HCT116 (cell line): ENCODE measurements at regions not wholly inside any gene's neighbourhood (a gene's known extent, or its start where the extent isn't known, plus 50 kb on each side); places are given as distances from the start of the nearest gene placed in this dataset.

Experiments used
- ATAC-seq: fragments of 200-7000 bp; cut with Tn5 transposase; 2 replicates; pipeline ENCODE4 v1.9.1; 2020; ENCODE audit warnings: mild to moderate bottlenecking, moderate library complexity
- BruUV-seq: library from RNA; stranded (reverse); fragments of 400-500 nt; replicated peaks from 2 replicates; lab custom pipeline; 2021; lab: Mats Ljungman, UMichigan
- CTCF ChIA-PET: fragments of 300-600 bp; sonication (Branson Sonifier 250); formaldehyde crosslinking; loops from one replicate; lab custom pipeline; 2021; ENCODE audit warnings: antibody characterized with exemption; lab: Charles Lee
- POLR2A ChIA-PET: fragments of 300-600, 350-600 bp; sonication (Branson Sonifier 250); formaldehyde crosslinking; loops from one replicate; lab custom pipeline; 2021; ENCODE audit warnings: antibody characterized with exemption; lab: Charles Lee
- RAD21 ChIA-PET, 2 experiments: fragments of 300-600 bp; sonication (Branson Sonifier 250); formaldehyde crosslinking; loops; one replicate each; lab custom pipeline; 2023; ENCODE audit warnings: low total read pairs in 2 of 2; ENCODE audit not compliant: uncharacterized antibody in 2 of 2, unreplicated experiment in 2 of 2, low non-redundant PET in 1 of 2; lab: Charles Lee
- DNase-seq: peaks from one replicate; pipeline ENCODE4 v3.0.0-alpha.2; 2010; ENCODE audit warnings: low read depth, low spot score
- H2AFZ ChIP-seq: fragments of 200-600 bp; shearing (Covaris generic), sonication (generic); 2 replicates; pipeline ENCODE4 v1.6.1; 2017; ENCODE audit warnings: low read depth, mixed run types, mixed read lengths, antibody characterized with exemption, low read length; ENCODE audit not compliant: poor library complexity, severe bottlenecking
- H3K27ac ChIP-seq: 2 replicates; pipeline ENCODE4 v1.5.1; 2012; ENCODE audit warnings: low read depth, low read length
- H3K27me3 ChIP-seq: fragments of 200-600 bp; sonication (generic); 2 replicates; pipeline ENCODE4 v1.6.1; 2016; ENCODE audit warnings: mixed run types, low read length, mixed read lengths; ENCODE audit not compliant: insufficient read depth
- H3K36me3 ChIP-seq, 2 experiments: fragments of 200-500 bp in 1 of 2; fragments of 200-600 bp in 1 of 2; sonication (Bioruptor generic) in 1 of 2; sonication (generic) in 1 of 2; 2 replicates each; pipeline versions ENCODE4 v1.5.1 to v1.6.1; 2014 to 2016; ENCODE audit warnings: low read length in 2 of 2, inconsistent platforms in 1 of 2, mixed read lengths in 1 of 2, mixed run types in 1 of 2; ENCODE audit not compliant: insufficient read depth in 2 of 2, control insufficient read depth in 1 of 2
- H3K4me1 ChIP-seq, 2 experiments: fragments of 200-600 bp in 1 of 2; sonication (generic) in 1 of 2; 2 replicates each; pipeline versions ENCODE4 v1.5.1 to v1.6.1; 2012 to 2017; ENCODE audit warnings: low read length in 2 of 2, inconsistent platforms in 1 of 2, mild to moderate bottlenecking in 1 of 2, mixed read lengths in 1 of 2, mixed run types in 1 of 2, moderate library complexity in 1 of 2; ENCODE audit not compliant: insufficient read depth in 2 of 2, control insufficient read depth in 1 of 2
- H3K4me2 ChIP-seq: fragments of 200-600 bp; sonication (generic); 2 replicates; pipeline ENCODE4 v1.6.1; 2017; ENCODE audit warnings: mixed run types, low read length, mixed read lengths
- H3K4me3 ChIP-seq, 2 experiments: fragments of 200-600 bp in 1 of 2; sonication (generic) in 1 of 2; replicated peaks in 1 of 2; 2 replicates each; pipeline ENCODE4 v1.5.1; 2011 to 2016; ENCODE audit warnings: low read length in 2 of 2, control low read depth in 1 of 2, low read depth in 1 of 2, mild to moderate bottlenecking in 1 of 2, mixed read lengths in 1 of 2, mixed run types in 1 of 2
- H3K79me2 ChIP-seq: fragments of 200-600 bp; sonication (generic); 2 replicates; pipeline ENCODE4 v1.6.1; 2017; ENCODE audit warnings: mild to moderate bottlenecking, mixed run types, low read length, moderate library complexity, mixed read lengths; ENCODE audit not compliant: insufficient read depth
- H3K9ac ChIP-seq: fragments of 200-600 bp; sonication (generic); 2 replicates; pipeline ENCODE4 v1.6.1; 2016; ENCODE audit warnings: low read length, mixed read lengths
- H3K9me2 ChIP-seq: fragments of 200-600 bp; sonication (generic), shearing (Covaris generic); 2 replicates; pipeline ENCODE4 v1.6.1; 2017; ENCODE audit warnings: mixed run types, mild to moderate bottlenecking, moderate library complexity; ENCODE audit not compliant: insufficient read depth
- H3K9me3 ChIP-seq, 2 experiments: fragments of 200-500 bp in 1 of 2; fragments of 200-600 bp in 1 of 2; sonication (Bioruptor generic) in 1 of 2; sonication (generic) in 1 of 2; 2 replicates each; pipeline ENCODE4 v1.6.1; 2014 to 2017; ENCODE audit warnings: low read length in 2 of 2, mixed read lengths in 2 of 2, inconsistent platforms in 1 of 2, low read depth in 1 of 2, mild to moderate bottlenecking in 1 of 2, mixed run types in 1 of 2, moderate library complexity in 1 of 2; ENCODE audit not compliant: control insufficient read depth in 1 of 2, insufficient read depth in 1 of 2
- H4K20me1 ChIP-seq: fragments of 200-600 bp; sonication (generic), shearing (Covaris generic); 2 replicates; pipeline ENCODE4 v1.6.1; 2017; ENCODE audit warnings: mixed run types, mild to moderate bottlenecking, moderate library complexity; ENCODE audit not compliant: insufficient read depth
- EZH2 ChIP-seq: fragments of 200-600 bp; sonication (generic); IDR thresholded peaks from 2 replicates; pipeline ENCODE4 v1.6.1; 2017; ENCODE audit warnings: antibody characterized with exemption, mixed run types
- FOSL1 ChIP-seq: IDR thresholded peaks from 2 replicates; pipeline ENCODE4 v1.6.1; 2012; ENCODE audit warnings: low read depth
- JUND ChIP-seq: IDR thresholded peaks from 2 replicates; pipeline ENCODE4 v1.6.1; 2012
- POLR2AphosphoS5 ChIP-seq: IDR thresholded peaks from 2 replicates; pipeline ENCODE4 v1.6.1; 2011; ENCODE audit warnings: mild to moderate bottlenecking, low read depth, low read length, moderate library complexity
- SIN3A ChIP-seq: IDR thresholded peaks from 2 replicates; pipeline ENCODE4 v1.6.1; 2012; ENCODE audit warnings: low read depth
- SP1 ChIP-seq: IDR thresholded peaks from 2 replicates; pipeline ENCODE4 v1.6.1; 2012; ENCODE audit warnings: low read depth
- YY1 ChIP-seq: IDR thresholded peaks from 2 replicates; pipeline ENCODE4 v1.6.1; 2011; ENCODE audit warnings: low read length, low read depth, moderate library complexity, mild to moderate bottlenecking; ENCODE audit not compliant: insufficient replicate concordance; ENCODE audit errors: extremely low read depth
- ZFX ChIP-seq: fragments of 450-650 bp; IDR thresholded peaks from 2 replicates; pipeline ENCODE4 v1.6.1; 2017
- ZNF274 ChIP-seq: fragments of 200-500 bp; sonication (Bioruptor generic); IDR thresholded peaks from 2 replicates; pipeline ENCODE4 v1.6.1; 2014; ENCODE audit warnings: mild to moderate bottlenecking, low read depth, low read length, inconsistent platforms
- intact Hi-C: fragments of 100-400 bp; cut with micrococcal nuclease; formaldehyde crosslinking; loops from 2 replicates; pipeline ENCODE4 v1.10.0; 2022
- TF ChIP-seq, protein P1 (sequence below): IDR thresholded peaks from 2 replicates; pipeline ENCODE4 v1.6.1; 2012
- TF ChIP-seq, protein P2 (sequence below): IDR thresholded peaks from 2 replicates; pipeline ENCODE4 v1.6.1; 2011; ENCODE audit warnings: mild to moderate bottlenecking, low read length, moderate library complexity; ENCODE audit not compliant: insufficient replicate concordance; ENCODE audit errors: extremely low read depth
- TF ChIP-seq, protein P3 (sequence below): IDR thresholded peaks from 2 replicates; pipeline ENCODE4 v1.6.1; 2012; ENCODE audit warnings: low read depth

DNA sequence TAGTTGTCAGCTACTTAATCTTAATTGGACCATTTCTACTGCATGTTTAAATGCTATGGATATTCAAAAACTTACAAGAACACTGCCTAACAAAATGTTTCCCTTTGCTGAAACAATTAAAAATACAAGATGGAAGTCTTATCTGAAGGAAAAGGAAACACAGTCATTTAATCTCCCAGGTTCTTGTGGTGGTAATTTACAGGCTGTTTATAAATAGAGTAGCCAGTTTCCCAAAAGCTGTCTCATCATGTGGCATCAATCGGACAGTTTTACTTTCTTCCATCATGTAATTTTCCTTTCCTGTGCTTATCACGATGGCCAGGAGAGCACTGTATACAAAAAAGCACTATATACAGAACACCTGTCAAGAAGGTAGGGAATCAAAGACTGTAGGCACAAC, 368.1 kb downstream of the ZEB2 start:
- Histone ChIP-seq H3K4me3 (no peak overlapping the region), H3K9me2 (no peaks in the 10 kb centered on the region; the same call in 1 of the 2 replicates), H3K27me3 (no peaks in the 10 kb centered on the region), H3K4me2 (no peak overlapping the region), H3K9me3 (no peaks in the 10 kb centered on the region), H3K36me3 (no peaks in the 10 kb centered on the region), H3K9ac (no peak overlapping the region), H3K4me1 (no peaks in the 10 kb centered on the region)
- BruUV-seq = no TSS peak
- no peak for ATAC-seq
- POLR2A ChIA-PET = no interaction called here
- no peak for TF ChIP-seq SP1
- no peak for TF ChIP-seq ZFX
- TF ChIP-seq, protein P1, sequence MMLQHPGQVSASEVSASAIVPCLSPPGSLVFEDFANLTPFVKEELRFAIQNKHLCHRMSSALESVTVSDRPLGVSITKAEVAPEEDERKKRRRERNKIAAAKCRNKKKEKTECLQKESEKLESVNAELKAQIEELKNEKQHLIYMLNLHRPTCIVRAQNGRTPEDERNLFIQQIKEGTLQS = no peak
- no peak for TF ChIP-seq FOSL1
- TF ChIP-seq, all 23 proteins: peak for 0
- intact Hi-C loops = no loop called here
- no peak for DNase-seq
- H3K27ac ChIP-seq = no peak overlapping the region
- RAD21 ChIA-PET = no interaction called here
- no peak overlapping the region for H2AFZ ChIP-seq
- H4K20me1 ChIP-seq = no peaks in the 10 kb centered on the region
- H3K79me2 ChIP-seq = no peaks in the 10 kb centered on the region
- CTCF ChIA-PET = no interaction called here

DNA sequence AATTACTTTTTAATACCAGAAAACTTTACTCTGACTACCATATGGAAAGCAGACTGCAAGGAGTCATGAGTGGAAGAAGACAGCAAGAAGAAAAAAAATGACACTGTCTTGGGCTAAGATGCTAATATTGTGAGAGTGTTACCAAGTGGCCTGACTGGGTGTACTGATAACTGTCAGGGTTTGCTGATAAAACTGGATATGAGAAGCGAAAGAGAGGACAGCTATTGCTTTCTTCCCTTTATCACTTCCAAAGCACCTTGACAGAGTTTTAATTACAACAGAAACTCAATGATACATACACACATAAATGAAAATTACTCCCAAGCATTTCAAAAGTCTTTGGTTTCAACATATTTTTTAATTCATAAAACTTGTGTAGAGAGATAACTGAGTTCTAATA, 368.5 kb downstream of the ZEB2 start:
- no peaks in the 10 kb centered on the region for H4K20me1 ChIP-seq
- H3K27ac ChIP-seq = no peak overlapping the region
- H2AFZ ChIP-seq = no peak overlapping the region
- H3K9me2 ChIP-seq = no peaks in the 10 kb centered on the region; the same call in 1 of the 2 replicates
- ChIA-PET RAD21 (no interaction called here), CTCF (no interaction called here), POLR2A (no interaction called here)
- H3K27me3 ChIP-seq = no peaks in the 10 kb centered on the region
- DNase-seq (no peak), ATAC-seq (no peak)
- H3K4me2 ChIP-seq = no peak overlapping the region
- H3K9ac ChIP-seq = no peak overlapping the region
- intact Hi-C loops = no loop called here
- no peaks in the 10 kb centered on the region for H3K4me1 ChIP-seq
- TF ChIP-seq POLR2AphosphoS5 = no peak
- no peak for TF ChIP-seq ZNF274
- no peak for TF ChIP-seq YY1
- TF ChIP-seq FOSL1 = no peak
- TF ChIP-seq, protein P2, sequence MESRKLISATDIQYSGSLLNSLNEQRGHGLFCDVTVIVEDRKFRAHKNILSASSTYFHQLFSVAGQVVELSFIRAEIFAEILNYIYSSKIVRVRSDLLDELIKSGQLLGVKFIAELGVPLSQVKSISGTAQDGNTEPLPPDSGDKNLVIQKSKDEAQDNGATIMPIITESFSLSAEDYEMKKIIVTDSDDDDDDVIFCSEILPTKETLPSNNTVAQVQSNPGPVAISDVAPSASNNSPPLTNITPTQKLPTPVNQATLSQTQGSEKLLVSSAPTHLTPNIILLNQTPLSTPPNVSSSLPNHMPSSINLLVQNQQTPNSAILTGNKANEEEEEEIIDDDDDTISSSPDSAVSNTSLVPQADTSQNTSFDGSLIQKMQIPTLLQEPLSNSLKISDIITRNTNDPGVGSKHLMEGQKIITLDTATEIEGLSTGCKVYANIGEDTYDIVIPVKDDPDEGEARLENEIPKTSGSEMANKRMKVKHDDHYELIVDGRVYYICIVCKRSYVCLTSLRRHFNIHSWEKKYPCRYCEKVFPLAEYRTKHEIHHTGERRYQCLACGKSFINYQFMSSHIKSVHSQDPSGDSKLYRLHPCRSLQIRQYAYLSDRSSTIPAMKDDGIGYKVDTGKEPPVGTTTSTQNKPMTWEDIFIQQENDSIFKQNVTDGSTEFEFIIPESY = no peak
- TF ChIP-seq, protein P1 = no peak
- no peak for TF ChIP-seq JUND
- no peak for TF ChIP-seq EZH2
- TF ChIP-seq, protein P3, sequence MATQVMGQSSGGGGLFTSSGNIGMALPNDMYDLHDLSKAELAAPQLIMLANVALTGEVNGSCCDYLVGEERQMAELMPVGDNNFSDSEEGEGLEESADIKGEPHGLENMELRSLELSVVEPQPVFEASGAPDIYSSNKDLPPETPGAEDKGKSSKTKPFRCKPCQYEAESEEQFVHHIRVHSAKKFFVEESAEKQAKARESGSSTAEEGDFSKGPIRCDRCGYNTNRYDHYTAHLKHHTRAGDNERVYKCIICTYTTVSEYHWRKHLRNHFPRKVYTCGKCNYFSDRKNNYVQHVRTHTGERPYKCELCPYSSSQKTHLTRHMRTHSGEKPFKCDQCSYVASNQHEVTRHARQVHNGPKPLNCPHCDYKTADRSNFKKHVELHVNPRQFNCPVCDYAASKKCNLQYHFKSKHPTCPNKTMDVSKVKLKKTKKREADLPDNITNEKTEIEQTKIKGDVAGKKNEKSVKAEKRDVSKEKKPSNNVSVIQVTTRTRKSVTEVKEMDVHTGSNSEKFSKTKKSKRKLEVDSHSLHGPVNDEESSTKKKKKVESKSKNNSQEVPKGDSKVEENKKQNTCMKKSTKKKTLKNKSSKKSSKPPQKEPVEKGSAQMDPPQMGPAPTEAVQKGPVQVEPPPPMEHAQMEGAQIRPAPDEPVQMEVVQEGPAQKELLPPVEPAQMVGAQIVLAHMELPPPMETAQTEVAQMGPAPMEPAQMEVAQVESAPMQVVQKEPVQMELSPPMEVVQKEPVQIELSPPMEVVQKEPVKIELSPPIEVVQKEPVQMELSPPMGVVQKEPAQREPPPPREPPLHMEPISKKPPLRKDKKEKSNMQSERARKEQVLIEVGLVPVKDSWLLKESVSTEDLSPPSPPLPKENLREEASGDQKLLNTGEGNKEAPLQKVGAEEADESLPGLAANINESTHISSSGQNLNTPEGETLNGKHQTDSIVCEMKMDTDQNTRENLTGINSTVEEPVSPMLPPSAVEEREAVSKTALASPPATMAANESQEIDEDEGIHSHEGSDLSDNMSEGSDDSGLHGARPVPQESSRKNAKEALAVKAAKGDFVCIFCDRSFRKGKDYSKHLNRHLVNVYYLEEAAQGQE = no peak
- no peak for TF ChIP-seq SIN3A
- H3K36me3 ChIP-seq = no peaks in the 10 kb centered on the region
- no peaks in the 10 kb centered on the region for H3K79me2 ChIP-seq
- H3K9me3 ChIP-seq = no peaks in the 10 kb centered on the region
- H3K4me3 ChIP-seq = no peak overlapping the region
- BruUV-seq = no TSS peak
